HepG2 (cell line): ENCODE measurements at regions not wholly inside any gene's neighbourhood (a gene's known extent, or its start where the extent isn't known, plus 50 kb on each side); places are given as distances from the start of the nearest gene placed in this dataset.

Source experiments
- EEA1 ChIP-seq: sonication (generic); formaldehyde crosslinking; IDR thresholded peaks from 2 replicates; pipeline ENCODE4 v1.5.1; 2020; ENCODE audit warnings: mild to moderate bottlenecking, missing genetic modification reagents, borderline replicate concordance
- EP300 ChIP-seq, 3 experiments: sonication (generic) in 1 of 3; formaldehyde crosslinking in 1 of 3; IDR thresholded peaks; 2 replicates each; pipeline versions ENCODE4 v1.5.1 to v1.6.1; 2011 to 2020; ENCODE audit warnings: low read depth in 2 of 3, low read length in 2 of 3, borderline replicate concordance in 1 of 3, improper control_type of control experiment in 1 of 3, mild to moderate bottlenecking in 1 of 3, missing genetic modification reagents in 1 of 3, moderate library complexity in 1 of 3
- FOXP1 ChIP-seq, 2 experiments: fragments of 450-650 bp in 1 of 2; IDR thresholded peaks; 2 replicates each; pipeline ENCODE4 v1.6.1; 2017 to 2018; ENCODE audit warnings: antibody characterized with exemption in 1 of 2
- HNF4A ChIP-seq: sonication (generic); formaldehyde crosslinking; IDR thresholded peaks from 2 replicates; pipeline ENCODE4 v1.4.0; 2020; ENCODE audit warnings: missing genetic modification reagents
- HOXA5 ChIP-seq: sonication (generic); formaldehyde crosslinking; IDR thresholded peaks from 2 replicates; pipeline ENCODE4 v1.4.0; 2020; ENCODE audit warnings: missing genetic modification reagents
- KAT2B ChIP-seq: fragments of 150-350 bp; IDR thresholded peaks from 2 replicates; pipeline ENCODE4 v1.6.1; 2014; ENCODE audit warnings: low read depth, low read length, borderline replicate concordance
- KMT2B ChIP-seq: IDR thresholded peaks from 2 replicates; pipeline ENCODE4 v1.6.1; 2016; ENCODE audit warnings: missing genetic modification reagents, missing compliant biosample characterization
- MATR3 ChIP-seq: sonication (generic); formaldehyde crosslinking; IDR thresholded peaks from 2 replicates; pipeline ENCODE4 v1.4.0; 2020; ENCODE audit warnings: missing genetic modification reagents
- NFKB2 ChIP-seq: sonication (generic); formaldehyde crosslinking; IDR thresholded peaks from 2 replicates; pipeline ENCODE4 v1.4.0; 2020; ENCODE audit warnings: missing genetic modification reagents, borderline replicate concordance
- NFKBIZ ChIP-seq: IDR thresholded peaks from 2 replicates; pipeline ENCODE4 v1.6.1; 2018; ENCODE audit warnings: missing genetic modification reagents, missing compliant biosample characterization
- NKX3-1 ChIP-seq: sonication (generic); formaldehyde crosslinking; IDR thresholded peaks from 2 replicates; pipeline ENCODE4 v1.5.0; 2020; ENCODE audit warnings: missing genetic modification reagents
- RFX5 ChIP-seq: IDR thresholded peaks from 2 replicates; pipeline ENCODE4 v1.6.1; 2011; ENCODE audit warnings: low read depth, low read length, improper control_type of control experiment
- SMYD3 ChIP-seq: sonication (generic); formaldehyde crosslinking; IDR thresholded peaks from 2 replicates; pipeline ENCODE4 v1.8.1; 2023; ENCODE audit warnings: mild to moderate bottlenecking, missing genetic modification reagents
- TRIM24 ChIP-seq: sonication (generic); formaldehyde crosslinking; IDR thresholded peaks from 2 replicates; pipeline ENCODE4 v1.8.0; 2022; ENCODE audit warnings: mild to moderate bottlenecking, missing genetic modification reagents
- ZBTB33 ChIP-seq: sonication (generic); formaldehyde crosslinking; IDR thresholded peaks from 2 replicates; pipeline ENCODE4 v1.4.0; 2020; ENCODE audit warnings: missing genetic modification reagents
- ZC3H13 ChIP-seq: sonication (generic); formaldehyde crosslinking; IDR thresholded peaks from 2 replicates; pipeline ENCODE4 v1.8.1; 2023; ENCODE audit warnings: mild to moderate bottlenecking, missing genetic modification reagents, moderate library complexity
- ZFP1 ChIP-seq: IDR thresholded peaks from 2 replicates; pipeline ENCODE4 v1.6.1; 2016
- ZFP37 ChIP-seq: sonication (generic); formaldehyde crosslinking; IDR thresholded peaks from 2 replicates; pipeline ENCODE4 v1.4.0; 2020; ENCODE audit warnings: missing genetic modification reagents, borderline replicate concordance
- ZNF205 ChIP-seq: IDR thresholded peaks from 2 replicates; pipeline ENCODE4 v1.6.1; 2018; ENCODE audit warnings: missing biosample characterization, missing genetic modification reagents
- ZNF235 ChIP-seq: sonication (generic); formaldehyde crosslinking; IDR thresholded peaks from 2 replicates; pipeline ENCODE4 v1.8.1; 2023; ENCODE audit warnings: mild to moderate bottlenecking, missing genetic modification reagents, borderline replicate concordance
- ZNF512 ChIP-seq: sonication (generic); formaldehyde crosslinking; IDR thresholded peaks from 2 replicates; pipeline ENCODE4 v1.4.0; 2020; ENCODE audit warnings: mild to moderate bottlenecking, missing genetic modification reagents
- ZNF616 ChIP-seq: sonication (generic); formaldehyde crosslinking; IDR thresholded peaks from 2 replicates; pipeline ENCODE4 v1.5.0; 2020; ENCODE audit warnings: low read depth, mild to moderate bottlenecking, missing genetic modification reagents
- ZNF644 ChIP-seq: IDR thresholded peaks from 2 replicates; pipeline ENCODE4 v1.6.1; 2016; ENCODE audit warnings: low read depth
- ZNF879 ChIP-seq: sonication (generic); formaldehyde crosslinking; IDR thresholded peaks from 2 replicates; pipeline ENCODE4 v1.8.1; 2023; ENCODE audit warnings: missing genetic modification reagents
- TF ChIP-seq, protein P1 (sequence below): IDR thresholded peaks from 2 replicates; pipeline ENCODE4 v1.6.1; 2016
- TF ChIP-seq, protein P2 (sequence below): sonication (generic); formaldehyde crosslinking; IDR thresholded peaks from 2 replicates; pipeline ENCODE4 v1.8.0; 2022; ENCODE audit warnings: missing genetic modification reagents, mild to moderate bottlenecking, borderline replicate concordance

- TF ChIP-seq, protein P1, sequence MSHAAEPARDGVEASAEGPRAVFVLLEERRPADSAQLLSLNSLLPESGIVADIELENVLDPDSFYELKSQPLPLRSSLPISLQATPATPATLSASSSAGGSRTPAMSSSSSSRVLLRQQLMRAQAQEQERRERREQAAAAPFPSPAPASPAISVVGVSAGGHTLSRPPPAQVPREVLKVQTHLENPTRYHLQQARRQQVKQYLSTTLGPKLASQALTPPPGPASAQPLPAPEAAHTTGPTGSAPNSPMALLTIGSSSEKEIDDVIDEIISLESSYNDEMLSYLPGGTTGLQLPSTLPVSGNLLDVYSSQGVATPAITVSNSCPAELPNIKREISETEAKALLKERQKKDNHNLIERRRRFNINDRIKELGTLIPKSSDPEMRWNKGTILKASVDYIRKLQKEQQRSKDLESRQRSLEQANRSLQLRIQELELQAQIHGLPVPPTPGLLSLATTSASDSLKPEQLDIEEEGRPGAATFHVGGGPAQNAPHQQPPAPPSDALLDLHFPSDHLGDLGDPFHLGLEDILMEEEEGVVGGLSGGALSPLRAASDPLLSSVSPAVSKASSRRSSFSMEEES (CRISPR knock-in tag): peak; percentile 96
- no peak for TF ChIP-seq KAT2B
- peak; percentile 97 for TF ChIP-seq ZNF644 (CRISPR knock-in tag)
- TF ChIP-seq SMYD3 (CRISPR knock-in tag): no peak; the same call in 1 of the 2 replicates
- TF ChIP-seq ZNF879 (CRISPR knock-in tag): no peak
- no peak for TF ChIP-seq MATR3 (CRISPR knock-in tag)
- TF ChIP-seq KMT2B: no peak; the same call in 1 of the 2 replicates
- TF ChIP-seq FOXP1 (IDR thresholded peaks at IDR 0.05): no peak
- TF ChIP-seq FOXP1 (CRISPR knock-in tag; IDR thresholded peaks at IDR 0.05): peak; percentile 79
- no peak for TF ChIP-seq ZC3H13 (CRISPR knock-in tag)
- TF ChIP-seq HNF4A (CRISPR knock-in tag): peak; percentile 90
- TF ChIP-seq EP300 (IDR thresholded peaks at IDR 0.05; ENCODE audit: low read depth in 2 of 2, low read length in 2 of 2): peak in 1 of 2 experiments; percentile 79; a peak in 2 of 4 replicates
- TF ChIP-seq EP300 (CRISPR knock-in tag; IDR thresholded peaks at IDR 0.05; ENCODE audit: borderline replicate concordance): peak; percentile 74; the same call in 1 of the 2 replicates
- no peak for TF ChIP-seq ZNF616 (CRISPR knock-in tag)
- no peak for TF ChIP-seq HOXA5
- TF ChIP-seq ZNF512 (CRISPR knock-in tag): no peak
- no peak for TF ChIP-seq NFKB2
- TF ChIP-seq ZBTB33 (CRISPR knock-in tag): peak; percentile 33; the same call in 1 of the 2 replicates
- peak; percentile 51; the same call in 1 of the 2 replicates for TF ChIP-seq TRIM24
- peak; percentile 78; the same call in 1 of the 2 replicates for TF ChIP-seq ZNF205 (CRISPR knock-in tag)
- no peak for TF ChIP-seq EEA1 (CRISPR knock-in tag)
- TF ChIP-seq ZNF235 (CRISPR knock-in tag): no peak
- TF ChIP-seq, protein P2, sequence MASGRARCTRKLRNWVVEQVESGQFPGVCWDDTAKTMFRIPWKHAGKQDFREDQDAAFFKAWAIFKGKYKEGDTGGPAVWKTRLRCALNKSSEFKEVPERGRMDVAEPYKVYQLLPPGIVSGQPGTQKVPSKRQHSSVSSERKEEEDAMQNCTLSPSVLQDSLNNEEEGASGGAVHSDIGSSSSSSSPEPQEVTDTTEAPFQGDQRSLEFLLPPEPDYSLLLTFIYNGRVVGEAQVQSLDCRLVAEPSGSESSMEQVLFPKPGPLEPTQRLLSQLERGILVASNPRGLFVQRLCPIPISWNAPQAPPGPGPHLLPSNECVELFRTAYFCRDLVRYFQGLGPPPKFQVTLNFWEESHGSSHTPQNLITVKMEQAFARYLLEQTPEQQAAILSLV (CRISPR knock-in tag): no peak
- TF ChIP-seq ZFP1 (CRISPR knock-in tag): peak; percentile 57; the same call in 1 of the 2 replicates
- 0 out of 2 replicates have a peak, but pooled peaks have one; percentile 31 for TF ChIP-seq ZFP37 (CRISPR knock-in tag)
- no peak for TF ChIP-seq NKX3-1 (CRISPR knock-in tag)
- TF ChIP-seq NFKBIZ: no peak
- no peak for TF ChIP-seq RFX5
Measured at GRCh38 chr6:21505574-21505990, 88.0 kb upstream of the SOX4 start (continued).
